Activated T-cell treated with anti-CD3 and anti-CD28 coated beads, Interleukin-2, amount 50 U/mL, for 4 hours (primary cell): ENCODE measurements at regions not wholly inside any gene's neighbourhood (a gene's known extent, or its start where the extent isn't known, plus 50 kb on each side); places are given as distances from the start of the nearest gene placed in this dataset.
"Not testable (repeated sequence)": the region's sequence is repeated elsewhere in the genome, so short reads cannot be mapped to it uniquely, and the experiment has no call there.

Experiments used
- ATAC-seq, 2 donors: fragments of 200-7000 bp; cut with Tn5 transposase; one replicate each; pipeline ENCODE4 v1.10.0; 2021
- DNase-seq: peaks from one replicate; pipeline ENCODE4 v3.0.0-alpha.2; 2020
- H3K27me3 Mint-ChIP-seq: one replicate; pipeline ENCODE4 v1.8.0; 2021; ENCODE audit warnings: low read depth, mixed read lengths
- H3K36me3 Mint-ChIP-seq: one replicate; pipeline ENCODE4 v1.8.0; 2022; ENCODE audit warnings: mixed read lengths; ENCODE audit not compliant: insufficient read depth
- H3K4me1 Mint-ChIP-seq: one replicate; pipeline ENCODE4 v1.8.0; 2021; ENCODE audit warnings: low read depth, mixed read lengths
- H3K4me3 Mint-ChIP-seq: one replicate; pipeline ENCODE4 v1.8.0; 2021; ENCODE audit warnings: mild to moderate bottlenecking, moderate library complexity, mixed read lengths
- H3K9me3 Mint-ChIP-seq: one replicate; pipeline ENCODE4 v1.8.0; 2021; ENCODE audit warnings: mixed read lengths

- ATAC-seq, H3K4me1 Mint-ChIP-seq, H3K4me3 Mint-ChIP-seq, H3K36me3 Mint-ChIP-seq, DNase-seq, H3K27me3 Mint-ChIP-seq: not testable (repeated sequence)
- H3K9me3 Mint-ChIP-seq, result peaks cover 12% of the 10 kb centered on the region
These were observed 705.1 kb downstream of the STPG2 start for GRCh38 chr4:97437998-97438705.

GRCh38 chr4:97453186-97453585 is 690.1 kb downstream of the STPG2 start:
- H3K4me3 Mint-ChIP-seq, result no peak overlapping the region
- ATAC-seq, result no peak
- no peaks in the 10 kb centered on the region for H3K4me1 Mint-ChIP-seq
- DNase-seq, result no peak
- H3K27me3 Mint-ChIP-seq, result no peaks in the 10 kb centered on the region
- H3K9me3 Mint-ChIP-seq, result peaks cover 7% of the 10 kb centered on the region
- H3K36me3 Mint-ChIP-seq, result no peaks in the 10 kb centered on the region

- DNase-seq (no peak), ATAC-seq (no peak)
- Mint-ChIP-seq H3K4me1 (no peaks in the 10 kb centered on the region), H3K9me3 (peaks cover 15% of the 10 kb centered on the region), H3K27me3 (no peaks in the 10 kb centered on the region), H3K4me3 (no peak overlapping the region), H3K36me3 (no peaks in the 10 kb centered on the region)
These were observed 686.0 kb downstream of the STPG2 start for GRCh38 chr4:97457253-97457652.

- no peak for DNase-seq
- no peak overlapping the region for H3K4me3 Mint-ChIP-seq
- H3K36me3 Mint-ChIP-seq, result no peaks in the 10 kb centered on the region
- H3K9me3 Mint-ChIP-seq, result peaks cover 15% of the 10 kb centered on the region
- ATAC-seq, result no peak
- H3K27me3 Mint-ChIP-seq, result no peaks in the 10 kb centered on the region
- H3K4me1 Mint-ChIP-seq, result no peaks in the 10 kb centered on the region
These were observed 675.0 kb downstream of the STPG2 start for GRCh38 chr4:97468272-97468671.

GRCh38 chr4:97475621-97476020 is 667.7 kb downstream of the STPG2 start:
- Mint-ChIP-seq H3K27me3 (no peaks in the 10 kb centered on the region), H3K4me1 (no peaks in the 10 kb centered on the region), H3K9me3 (peaks cover 3% of the 10 kb centered on the region), H3K36me3 (no peaks in the 10 kb centered on the region), H3K4me3 (no peak overlapping the region)
- ATAC-seq, result no peak
- no peak for DNase-seq

GRCh38 chr4:97477974-97478373 is 665.3 kb downstream of the STPG2 start:
- no peaks in the 10 kb centered on the region for H3K27me3 Mint-ChIP-seq
- H3K36me3 Mint-ChIP-seq, result no peaks in the 10 kb centered on the region
- no peak overlapping the region for H3K4me3 Mint-ChIP-seq
- H3K4me1 Mint-ChIP-seq, result no peaks in the 10 kb centered on the region
- ATAC-seq, result no peak
- DNase-seq, result no peak
- H3K9me3 Mint-ChIP-seq, result peaks cover 6% of the 10 kb centered on the region

GRCh38 chr4:97479388-97479787 is 663.9 kb downstream of the STPG2 start:
- Mint-ChIP-seq H3K4me3 (no peak overlapping the region), H3K4me1 (no peaks in the 10 kb centered on the region), H3K9me3 (peaks cover 13% of the 10 kb centered on the region), H3K36me3 (no peaks in the 10 kb centered on the region), H3K27me3 (no peaks in the 10 kb centered on the region)
- ATAC-seq (no peak), DNase-seq (no peak)

- Mint-ChIP-seq H3K27me3 (no peaks in the 10 kb centered on the region), H3K4me3 (no peak overlapping the region), H3K36me3 (no peaks in the 10 kb centered on the region), H3K4me1 (no peaks in the 10 kb centered on the region), H3K9me3 (peaks cover 21% of the 10 kb centered on the region)
- ATAC-seq, result no peak
- no peak for DNase-seq
These were observed 651.4 kb downstream of the STPG2 start for GRCh38 chr4:97491856-97492255.

GRCh38 chr4:97493815-97494518 is 649.3 kb downstream of the STPG2 start:
- no peak overlapping the region for H3K4me3 Mint-ChIP-seq
- H3K9me3 Mint-ChIP-seq, result peaks cover 20% of the 10 kb centered on the region
- H3K36me3 Mint-ChIP-seq, result no peaks in the 10 kb centered on the region
- H3K4me1 Mint-ChIP-seq, result no peaks in the 10 kb centered on the region
- DNase-seq, result no peak
- H3K27me3 Mint-ChIP-seq, result no peaks in the 10 kb centered on the region
- no peak for ATAC-seq

GRCh38 chr4:97496298-97496873 is 646.9 kb downstream of the STPG2 start:
- no peaks in the 10 kb centered on the region for H3K4me1 Mint-ChIP-seq
- DNase-seq (no peak), ATAC-seq (no peak)
- H3K27me3 Mint-ChIP-seq, result no peaks in the 10 kb centered on the region
- H3K4me3 Mint-ChIP-seq, result no peak overlapping the region
- peaks cover 14% of the 10 kb centered on the region for H3K9me3 Mint-ChIP-seq
- H3K36me3 Mint-ChIP-seq, result no peaks in the 10 kb centered on the region

GRCh38 chr4:97498875-97499274 is 644.4 kb downstream of the STPG2 start:
- H3K36me3 Mint-ChIP-seq, result no peaks in the 10 kb centered on the region
- no peak for DNase-seq
- H3K9me3 Mint-ChIP-seq, result peaks cover 8% of the 10 kb centered on the region
- no peak for ATAC-seq
- no peaks in the 10 kb centered on the region for H3K27me3 Mint-ChIP-seq
- H3K4me3 Mint-ChIP-seq, result no peak overlapping the region
- H3K4me1 Mint-ChIP-seq, result no peaks in the 10 kb centered on the region

- H3K9me3 Mint-ChIP-seq, result peaks cover 4% of the 10 kb centered on the region
- H3K27me3 Mint-ChIP-seq, result no peaks in the 10 kb centered on the region
- H3K36me3 Mint-ChIP-seq, result no peaks in the 10 kb centered on the region
- H3K4me1 Mint-ChIP-seq, result no peaks in the 10 kb centered on the region
- ATAC-seq (no peak), DNase-seq (no peak)
- no peak overlapping the region for H3K4me3 Mint-ChIP-seq
These were observed 642.9 kb downstream of the STPG2 start for GRCh38 chr4:97500423-97500822.

- ATAC-seq (no peak), DNase-seq (no peak)
- Mint-ChIP-seq H3K4me3 (no peak overlapping the region), H3K9me3 (peaks cover 9% of the 10 kb centered on the region), H3K36me3 (no peaks in the 10 kb centered on the region), H3K4me1 (no peaks in the 10 kb centered on the region), H3K27me3 (no peaks in the 10 kb centered on the region)
These were observed 638.6 kb downstream of the STPG2 start for GRCh38 chr4:97504713-97505112.

GRCh38 chr4:97507587-97508245 is 635.6 kb downstream of the STPG2 start:
- no peaks in the 10 kb centered on the region for H3K4me1 Mint-ChIP-seq
- peaks cover 17% of the 10 kb centered on the region for H3K9me3 Mint-ChIP-seq
- H3K36me3 Mint-ChIP-seq, result no peaks in the 10 kb centered on the region

More at GRCh38 chr4:97507587-97508245, 635.6 kb downstream of the STPG2 start:
- Mint-ChIP-seq H3K4me3 (no peak overlapping the region), H3K27me3 (no peaks in the 10 kb centered on the region)
- ATAC-seq (no peak), DNase-seq (no peak)
